Right atrium auricular region (tissue), 2 donors: ENCODE measurements at regions not wholly inside any gene's neighbourhood (a gene's known extent, or its start where the extent isn't known, plus 50 kb on each side); places are given as distances from the start of the nearest gene placed in this dataset.

Experiments used
- DNase-seq: peaks from one replicate; pipeline ENCODE4 v3.0.0-alpha.2; 2019; ENCODE audit warnings: low spot score
- H3K27ac ChIP-seq, 2 donors: fragments of 200-600 bp; sonication (generic); 1 replicate in 1 of 2; 2 replicates in 1 of 2; pipeline ENCODE4 v1.5.1; 2016 to 2019
- H3K27me3 ChIP-seq, 2 donors: fragments of 200-600 bp; sonication (generic); one replicate each; pipeline versions ENCODE4 v1.5.1 to v1.6.0; 2017 to 2019
- H3K36me3 ChIP-seq: fragments of 200-600 bp; sonication (generic); one replicate; pipeline ENCODE4 v1.5.1; 2016
- H3K4me1 ChIP-seq, 2 donors: fragments of 200-600 bp; sonication (generic); one replicate each; pipeline versions ENCODE4 v1.5.1 to v1.6.0; 2017 to 2019
- H3K4me3 ChIP-seq, 2 donors: fragments of 200-600 bp; sonication (generic); 1 replicate in 1 of 2; 2 replicates in 1 of 2; pipeline ENCODE4 v1.5.1; 2017 to 2019; ENCODE audit warnings: mild to moderate bottlenecking in 1 of 2, moderate library complexity in 1 of 2
- H3K9me3 ChIP-seq, 2 donors: fragments of 200-600 bp; sonication (generic); one replicate each; pipeline ENCODE4 v1.5.1; 2019
- CTCF ChIP-seq, 2 donors: fragments of 200-600 bp; sonication (generic); IDR thresholded peaks; one replicate each; pipeline ENCODE4 v1.5.1; 2019; ENCODE audit warnings: antibody characterized with exemption in 2 of 2

GRCh38 chr17:74017466-74017865 lies 186.0 kb upstream of the RPL38 start:
- Histone ChIP-seq H3K27me3 (no peaks in the 10 kb centered on the region), H3K4me3 (no peak overlapping the region)
- no peak for DNase-seq

DNA sequence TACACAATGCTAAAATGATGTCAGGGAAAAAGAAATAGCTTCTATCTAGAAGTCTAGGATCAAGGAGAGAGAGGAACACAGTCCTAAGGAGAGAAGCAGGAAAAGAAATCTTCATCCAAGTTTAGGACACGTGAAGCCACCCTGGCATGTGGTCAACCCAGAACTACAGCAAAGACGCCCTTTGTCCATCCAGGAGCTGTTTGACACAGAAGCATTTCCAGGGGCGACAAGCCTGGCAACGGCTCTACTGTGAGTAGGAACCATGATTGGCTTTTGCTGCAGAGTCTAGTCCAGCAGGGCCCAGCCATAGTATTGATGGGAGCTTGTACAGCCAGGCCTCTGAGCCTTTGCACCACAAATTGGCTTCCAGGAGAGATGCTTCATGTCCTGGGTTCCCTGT lies 185.4 kb upstream of the RPL38 start:
- Histone ChIP-seq H3K27me3 (no peaks in the 10 kb centered on the region), H3K4me3 (no peak overlapping the region), H3K36me3 (no peaks in the 10 kb centered on the region), H3K27ac (no peak overlapping the region), H3K9me3 (no peaks in the 10 kb centered on the region), H3K4me1 (no peaks in the 10 kb centered on the region)
- no peak for TF ChIP-seq CTCF (IDR thresholded peaks at IDR 0.05)
- no peak for DNase-seq

More at GRCh38 chr17:74017466-74017865, 186.0 kb upstream of the RPL38 start:
- TF ChIP-seq CTCF (IDR thresholded peaks at IDR 0.05), result no peak
- Histone ChIP-seq H3K9me3 (no peaks in the 10 kb centered on the region), H3K36me3 (no peaks in the 10 kb centered on the region), H3K27ac (no peak overlapping the region), H3K4me1 (no peaks in the 10 kb centered on the region)

- Histone ChIP-seq H3K4me1 (no peaks in the 10 kb centered on the region), H3K27ac (no peak overlapping the region), H3K4me3 (no peak overlapping the region), H3K27me3 (no peaks in the 10 kb centered on the region), H3K36me3 (no peaks in the 10 kb centered on the region), H3K9me3 (no peaks in the 10 kb centered on the region)
- no peak for TF ChIP-seq CTCF (IDR thresholded peaks at IDR 0.05)
- DNase-seq, result no peak
Observed at GRCh38 chr17:74019271-74019670, 184.2 kb upstream of the RPL38 start.

- no peak for TF ChIP-seq CTCF (IDR thresholded peaks at IDR 0.05)
- Histone ChIP-seq H3K4me1 (no peaks in the 10 kb centered on the region), H3K4me3 (no peak overlapping the region), H3K36me3 (no peaks in the 10 kb centered on the region), H3K27ac (no peak overlapping the region), H3K27me3 (no peaks in the 10 kb centered on the region), H3K9me3 (no peaks in the 10 kb centered on the region)
- DNase-seq, result no peak
Observed at GRCh38 chr17:74019860-74020259, 183.6 kb upstream of the RPL38 start.

DNA sequence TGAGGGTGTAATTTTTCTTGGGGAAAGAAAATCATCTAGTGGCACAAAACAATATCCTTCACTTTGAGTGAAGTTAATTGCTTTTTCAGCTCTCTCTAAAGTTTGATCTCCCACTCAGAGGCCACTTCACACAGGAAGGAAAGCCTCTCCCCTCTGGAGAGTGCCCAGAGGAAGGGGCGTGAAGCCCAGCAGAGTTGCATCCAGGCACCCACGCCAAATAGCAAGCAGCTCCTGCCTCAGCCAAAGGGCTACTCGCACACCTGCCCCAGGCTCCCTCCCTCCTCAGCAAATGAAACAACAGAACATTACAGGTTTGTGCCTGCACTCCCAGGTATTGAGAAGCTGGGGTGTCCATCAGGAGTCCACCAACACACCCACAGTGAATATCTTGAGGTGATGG lies 183.0 kb upstream of the RPL38 start:
- no peak for TF ChIP-seq CTCF (IDR thresholded peaks at IDR 0.05)
- H3K4me1 ChIP-seq, result no peaks in the 10 kb centered on the region

GRCh38 chr17:74024871-74025531 lies 178.5 kb upstream of the RPL38 start:
- no peak overlapping the region for H3K4me3 ChIP-seq
- no peak for TF ChIP-seq CTCF (IDR thresholded peaks at IDR 0.05)
- no peaks in the 10 kb centered on the region for H3K27me3 ChIP-seq
- H3K9me3 ChIP-seq, result no peaks in the 10 kb centered on the region
- H3K36me3 ChIP-seq, result no peaks in the 10 kb centered on the region
- H3K4me1 ChIP-seq, result no peaks in the 10 kb centered on the region
- DNase-seq, result no peak
- H3K27ac ChIP-seq, result no peak overlapping the region

More for the DNA sequence above, 183.0 kb upstream of the RPL38 start:
- H3K36me3 ChIP-seq, result no peaks in the 10 kb centered on the region
- no peak for DNase-seq
- H3K4me3 ChIP-seq, result no peak overlapping the region
- no peaks in the 10 kb centered on the region for H3K9me3 ChIP-seq
- H3K27me3 ChIP-seq, result no peaks in the 10 kb centered on the region
- H3K27ac ChIP-seq, result no peak overlapping the region
